ENCODE measurements at regions not wholly inside any gene's neighbourhood (a gene's known extent, or its start where the extent isn't known, plus 50 kb on each side); places are given as distances from the start of the nearest gene placed in this dataset.

GRCh38 chr5:155746367-155747038 lies 580.5 kb upstream of the SGCD start:
- in situ Hi-C loops (cut with HindIII; ENCODE audit: low sequenced_read_pairs) = no loop called here

DNA sequence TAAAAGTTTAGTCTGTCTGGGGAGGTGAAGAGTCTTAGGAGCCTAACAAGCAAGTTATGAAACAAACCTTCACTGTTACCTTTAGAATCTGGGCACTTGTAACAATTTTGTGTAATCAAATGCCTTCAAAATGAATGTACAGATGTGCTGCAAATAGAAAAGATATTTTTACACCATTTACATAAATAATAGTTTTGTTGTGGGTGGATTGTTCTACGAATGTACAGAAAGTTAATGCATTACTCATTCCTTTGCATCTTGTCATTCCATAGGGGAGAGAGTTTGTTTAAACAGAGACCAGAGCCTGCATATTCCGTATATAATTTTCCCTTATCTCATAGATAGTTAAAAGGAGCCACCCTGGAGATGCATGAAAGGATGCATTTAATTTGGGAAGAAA lies 576.9 kb upstream of the SGCD start:
- in situ Hi-C loops (cut with HindIII; ENCODE audit: low sequenced_read_pairs) = no loop called here

DNA sequence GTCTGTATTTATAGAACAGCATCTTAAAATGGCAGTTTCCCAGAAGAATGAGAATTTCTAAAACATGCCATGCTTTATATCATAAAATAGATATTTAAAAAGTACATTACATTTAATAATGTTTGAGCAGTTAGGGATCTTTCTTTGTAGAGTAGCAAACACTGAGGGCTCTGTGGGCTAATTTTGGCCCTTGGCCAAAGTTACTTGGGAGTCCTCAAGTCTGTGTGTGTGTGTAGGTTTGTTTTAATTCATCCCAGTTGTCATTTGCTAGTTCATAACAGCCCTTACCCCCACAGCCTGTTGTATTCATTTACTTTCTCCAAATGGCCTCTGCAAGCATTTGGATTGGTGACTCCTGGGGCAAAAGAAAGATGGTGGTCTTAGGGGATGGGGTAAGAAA lies 576.4 kb upstream of the SGCD start:
- in situ Hi-C loops (cut with HindIII; ENCODE audit: low sequenced_read_pairs) = no loop called here

DNA sequence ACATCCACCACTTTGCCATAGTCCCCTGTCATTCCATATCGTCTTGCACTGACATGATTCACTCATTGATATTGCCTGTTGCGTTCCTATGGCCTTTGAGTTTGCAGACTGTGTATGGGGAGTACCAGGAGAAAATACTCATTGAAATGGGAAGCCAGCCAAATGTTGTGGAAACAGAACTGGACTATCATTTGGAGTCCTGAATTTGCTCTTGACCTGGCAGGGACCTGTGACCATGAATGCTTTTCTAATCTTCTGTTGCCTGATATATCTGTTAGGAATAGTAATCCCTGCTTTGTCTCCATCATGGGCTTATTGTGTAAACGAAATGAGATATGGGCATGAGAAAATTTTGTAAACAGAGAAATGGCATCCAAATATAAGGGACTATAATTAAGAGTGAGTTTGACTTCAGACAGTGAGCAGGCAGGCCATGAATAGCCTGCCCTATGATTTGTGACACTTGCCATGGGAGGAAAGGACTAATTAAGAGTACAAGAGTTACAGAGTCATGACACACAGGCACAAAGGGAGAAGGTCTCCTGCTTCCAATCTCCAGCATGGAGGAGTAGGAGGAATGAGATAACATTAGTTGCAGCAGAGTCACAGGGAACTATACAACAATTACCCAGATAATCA lies 572.9 kb upstream of the SGCD start:
- in situ Hi-C loops (cut with HindIII; ENCODE audit: low sequenced_read_pairs) = no loop called here

DNA sequence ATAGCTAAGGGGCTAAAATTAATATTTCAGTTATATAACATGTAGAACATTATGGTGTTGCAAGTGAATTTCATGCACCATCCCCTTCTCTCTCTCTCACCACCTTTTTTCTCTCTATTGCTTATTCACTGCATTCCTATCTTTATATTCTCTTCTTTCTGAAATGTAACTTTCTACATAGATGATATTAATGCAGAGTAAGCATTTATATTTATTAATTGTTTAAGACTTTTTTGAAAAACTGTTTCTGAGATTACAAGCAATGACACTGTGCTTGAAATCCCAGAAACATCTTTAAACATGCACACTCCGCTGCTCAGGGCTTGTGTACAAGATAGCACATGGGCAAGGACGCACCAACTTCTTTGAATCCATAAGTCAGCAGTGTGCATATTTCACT lies 567.7 kb upstream of the SGCD start:
- in situ Hi-C loops (cut with HindIII; ENCODE audit: low sequenced_read_pairs) = no loop called here

DNA sequence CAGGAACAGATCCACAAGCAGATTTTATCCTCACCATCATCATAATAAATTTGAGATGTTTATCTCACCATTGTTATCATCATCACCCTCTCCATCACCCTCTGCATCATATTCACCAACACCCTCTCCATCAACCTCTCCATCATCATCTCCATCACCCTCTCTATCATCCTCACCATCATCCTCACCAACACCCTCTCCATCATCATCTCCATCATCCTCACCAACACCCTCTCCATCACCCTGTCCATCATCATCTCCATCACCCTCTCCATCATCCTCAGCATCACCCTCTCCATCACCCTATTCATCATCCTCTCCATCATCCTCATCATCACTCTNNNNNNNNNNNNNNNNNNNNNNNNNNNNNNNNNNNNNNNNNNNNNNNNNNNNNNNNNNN lies 567.0 kb upstream of the SGCD start:
- in situ Hi-C loops (cut with HindIII; ENCODE audit: low sequenced_read_pairs) = no loop called here

- in situ Hi-C loops (cut with HindIII; ENCODE audit: low sequenced_read_pairs) = no loop called here
Measured at GRCh38 chr5:155761502-155761901, 565.5 kb upstream of the SGCD start.

GRCh38 chr5:155765715-155766114 lies 561.2 kb upstream of the SGCD start:
- in situ Hi-C loops (cut with HindIII; ENCODE audit: low sequenced_read_pairs) = no loop called here

DNA sequence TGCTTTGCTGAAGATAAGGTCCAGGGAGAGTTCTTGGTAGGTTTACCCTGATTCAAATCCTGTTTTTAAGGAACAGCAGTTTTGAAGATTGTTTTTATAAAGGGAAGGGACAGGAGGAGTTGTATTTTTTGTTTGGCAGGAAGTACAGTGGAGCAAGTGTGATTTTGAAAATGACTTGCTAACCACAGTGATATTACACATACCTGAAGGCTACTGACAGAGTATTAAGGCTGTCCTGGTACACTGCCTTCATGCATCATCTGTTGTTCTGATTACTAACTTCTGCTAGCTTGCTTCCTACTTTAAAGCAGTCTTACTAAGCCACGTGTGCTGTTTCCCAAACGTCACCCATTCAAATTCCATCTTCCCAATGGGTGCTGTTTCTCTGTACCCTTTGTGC lies 559.5 kb upstream of the SGCD start:
- in situ Hi-C loops (cut with HindIII; ENCODE audit: low sequenced_read_pairs) = no loop called here

- in situ Hi-C loops (cut with HindIII; ENCODE audit: low sequenced_read_pairs) = no loop called here
Measured at GRCh38 chr5:155768332-155768731, 558.6 kb upstream of the SGCD start.

DNA sequence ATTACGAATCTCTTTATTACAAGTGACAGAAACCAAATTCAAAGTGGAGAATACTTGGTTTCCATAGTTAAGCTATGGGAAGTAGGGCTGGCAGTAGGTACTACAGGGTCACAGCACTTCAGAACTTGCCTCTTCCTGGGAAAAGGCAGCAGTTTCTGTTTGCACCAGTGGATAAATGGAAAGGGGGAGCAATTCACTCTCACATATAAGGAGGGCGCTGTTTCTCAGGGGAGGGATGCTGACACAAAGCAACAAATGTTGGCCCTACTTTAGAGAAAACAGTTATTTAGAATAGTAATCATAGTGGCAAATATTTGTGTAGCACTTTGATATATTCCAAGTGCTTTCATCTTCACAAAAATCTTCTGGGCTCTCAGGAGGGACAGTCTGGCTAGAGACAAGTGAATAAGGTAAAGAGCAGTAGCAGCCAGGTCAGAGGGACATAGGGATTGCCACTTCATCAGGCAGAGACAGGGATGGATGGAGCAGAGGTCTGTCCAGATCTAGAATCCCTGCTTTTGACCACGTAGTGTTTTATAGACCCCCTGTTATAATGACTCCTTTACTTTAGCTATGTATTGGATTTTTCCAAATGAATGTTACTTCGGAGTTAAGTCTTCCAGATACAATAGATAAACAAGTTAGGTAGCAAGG lies 554.8 kb upstream of the SGCD start:
- in situ Hi-C loops (cut with HindIII; ENCODE audit: low sequenced_read_pairs) = no loop called here

DNA sequence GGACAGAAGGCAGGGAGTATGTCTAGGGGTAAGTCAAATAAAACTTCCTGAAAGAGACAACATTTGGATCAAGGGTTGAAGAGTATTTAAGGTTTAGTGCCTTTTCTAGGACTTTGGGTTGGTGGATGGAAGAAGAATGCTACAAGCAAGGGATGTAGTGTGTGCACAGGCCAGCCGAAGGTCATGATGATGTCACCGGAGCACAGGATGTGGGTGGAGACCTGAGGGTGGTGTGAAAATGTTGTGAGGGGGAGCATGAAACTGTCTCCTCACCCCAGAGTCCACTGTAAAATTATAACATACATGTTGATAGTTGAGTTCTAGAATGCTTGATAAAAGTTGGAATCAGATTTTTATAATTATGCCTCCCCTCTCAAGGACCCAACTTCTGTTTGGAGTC lies 553.3 kb upstream of the SGCD start:
- in situ Hi-C loops (cut with HindIII; ENCODE audit: low sequenced_read_pairs) = no loop called here

- in situ Hi-C loops (cut with HindIII; ENCODE audit: low sequenced_read_pairs) = no loop called here
Measured at GRCh38 chr5:155780260-155780659, 546.7 kb upstream of the SGCD start.

GRCh38 chr5:155783246-155783645 lies 543.7 kb upstream of the SGCD start:
- in situ Hi-C loops (cut with HindIII; ENCODE audit: low sequenced_read_pairs) = no loop called here

DNA sequence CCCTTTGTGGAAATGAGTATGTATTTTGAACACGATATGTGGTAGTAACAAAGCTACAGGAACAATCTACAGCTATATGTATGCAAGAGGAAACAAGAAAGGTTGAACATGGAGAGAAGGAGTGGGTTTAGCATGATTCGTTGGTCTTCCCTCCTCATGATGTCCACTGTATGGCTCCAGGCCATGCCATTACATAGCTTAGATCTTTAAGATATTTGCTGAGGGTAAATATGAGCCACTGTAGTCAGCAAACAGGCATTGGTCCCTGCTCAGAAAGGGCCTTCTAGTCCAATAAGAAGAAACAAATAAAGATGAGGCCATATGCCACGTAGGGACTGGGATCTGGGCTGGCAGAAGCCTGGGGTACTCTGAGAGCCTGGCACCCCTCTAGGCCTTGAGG lies 543.2 kb upstream of the SGCD start:
- in situ Hi-C loops (cut with HindIII; ENCODE audit: low sequenced_read_pairs) = no loop called here

DNA sequence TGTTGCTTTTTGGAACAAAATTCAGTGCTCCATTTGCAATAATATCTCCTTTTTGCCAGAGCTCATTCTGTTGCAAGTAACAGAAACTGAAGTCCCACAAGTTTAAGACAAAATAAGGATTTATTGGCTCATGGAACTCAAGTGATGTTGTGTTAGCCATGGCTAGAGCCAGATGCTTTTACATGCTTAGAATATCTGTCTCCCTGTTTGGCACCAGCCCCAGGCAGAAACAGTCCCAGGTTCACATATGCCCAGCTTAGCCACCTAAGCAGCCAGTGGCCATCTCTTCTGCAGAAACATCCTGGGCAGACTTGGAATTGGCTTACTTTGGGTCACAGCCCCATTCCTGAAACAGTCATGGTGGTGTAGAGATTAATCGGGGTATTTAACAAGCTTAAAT lies 540.9 kb upstream of the SGCD start:
- in situ Hi-C loops (cut with HindIII; ENCODE audit: low sequenced_read_pairs) = no loop called here

- in situ Hi-C loops (cut with HindIII; ENCODE audit: low sequenced_read_pairs) = no loop called here
Measured at GRCh38 chr5:155792873-155793272, 534.1 kb upstream of the SGCD start.

GRCh38 chr5:155794795-155795194 lies 532.2 kb upstream of the SGCD start:
- in situ Hi-C loops (cut with HindIII; ENCODE audit: low sequenced_read_pairs) = no loop called here

- in situ Hi-C loops (cut with HindIII; ENCODE audit: low sequenced_read_pairs) = no loop called here
Measured at GRCh38 chr5:155799308-155799707, 527.7 kb upstream of the SGCD start.

DNA sequence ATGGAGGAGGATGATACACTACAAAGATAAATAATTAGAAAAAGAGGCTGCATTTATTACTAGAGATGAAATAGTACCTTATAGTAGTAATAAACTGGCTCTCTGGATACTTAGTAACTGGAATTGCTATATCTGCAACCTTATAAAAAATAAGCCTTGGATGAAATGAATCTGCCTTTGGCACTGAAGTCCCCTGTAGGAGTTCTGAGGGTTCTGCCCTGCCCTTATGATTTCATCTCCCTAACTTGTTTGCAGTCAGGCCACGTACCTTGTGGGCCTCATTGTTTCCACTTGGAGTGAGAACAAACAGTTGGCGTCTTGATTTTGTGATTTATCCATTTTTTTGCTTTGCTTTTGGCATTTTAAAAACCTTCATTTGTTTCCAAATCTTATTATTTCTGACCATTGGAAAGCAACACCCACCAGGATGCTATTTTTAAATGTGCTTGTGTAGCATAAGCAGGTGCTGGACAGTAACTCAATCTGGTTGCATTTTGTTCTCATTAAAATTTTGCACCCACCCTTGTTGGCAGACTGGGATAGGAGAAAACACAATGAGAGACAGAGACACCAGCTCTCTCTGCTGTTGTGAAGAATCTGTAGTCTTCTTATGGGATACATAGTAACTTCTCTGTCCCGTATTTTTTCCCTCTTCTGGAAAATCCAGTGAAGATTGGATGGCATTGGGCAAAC lies 518.9 kb upstream of the SGCD start:
- in situ Hi-C loops (cut with HindIII; ENCODE audit: low sequenced_read_pairs) = no loop called here

DNA sequence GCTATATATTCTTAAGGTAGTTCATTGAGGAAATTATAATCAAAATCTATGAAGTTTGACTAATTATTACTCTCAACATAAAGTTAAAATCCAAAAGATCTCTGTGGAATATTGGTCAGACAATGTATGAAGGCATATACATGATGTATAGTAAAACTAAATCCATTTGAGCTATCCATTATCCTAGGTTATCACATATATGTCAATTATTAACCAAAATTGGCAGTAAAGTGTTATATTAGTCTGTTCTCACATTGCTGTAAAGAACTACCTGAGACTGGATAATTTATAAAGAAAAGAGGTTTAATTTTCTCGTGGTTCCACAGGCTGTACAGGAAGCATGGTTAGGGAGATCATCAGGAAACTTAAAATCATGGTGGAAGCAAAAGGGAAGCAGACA lies 511.7 kb upstream of the SGCD start:
- in situ Hi-C loops (cut with HindIII; ENCODE audit: low sequenced_read_pairs) = no loop called here

DNA sequence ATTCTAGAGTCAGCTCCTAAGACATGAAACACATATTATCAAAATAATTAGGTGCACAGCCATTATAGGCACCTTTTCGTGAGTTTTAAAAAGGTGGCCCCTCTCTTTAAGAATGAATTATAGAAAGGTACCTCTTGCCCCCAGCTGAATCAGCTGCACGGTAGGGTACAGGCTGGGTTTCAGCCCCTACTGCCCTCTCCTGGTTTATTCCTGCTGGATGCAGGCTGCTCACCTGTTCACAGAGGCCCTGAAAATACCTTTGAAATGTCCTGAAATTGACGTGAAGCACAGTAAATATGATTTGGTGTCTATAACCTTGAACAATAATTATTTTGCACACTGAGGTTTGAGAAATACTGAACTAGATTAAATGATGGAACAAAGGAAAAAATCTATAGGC lies 504.8 kb upstream of the SGCD start:
- in situ Hi-C loops (cut with HindIII; ENCODE audit: low sequenced_read_pairs) = no loop called here

Data from endothelial cell of hepatic sinusoid (primary cell).